ENCODE measurements at regions not wholly inside any gene's neighbourhood (a gene's known extent, or its start where the extent isn't known, plus 50 kb on each side); places are given as distances from the start of the nearest gene placed in this dataset.

- DNase-seq (ENCODE audit: extremely low read depth in 1 of 4, low spot score in 3 of 4) (no peak), ATAC-seq (no peak), FAIRE-seq (no peak)
- BruUV-seq (replicated peaks) = no TSS peak
- intact Hi-C loops (cut with micrococcal nuclease) = no loop called here
- Histone ChIP-seq H3K9me1 (ENCODE audit: control insufficient read depth, insufficient read depth, low read length) (no peaks in the 10 kb centered on the region), H3K27ac (ENCODE audit: extremely low read depth, low read depth, low read length) (no peak overlapping the region), H3K4me1 (replicated peaks in 1 of 2; ENCODE audit: control insufficient read depth in 2 of 2, insufficient read depth in 2 of 2, low read length in 2 of 2) (peaks cover 0 to 6% of the 10 kb centered on the region in 2 experiments; a peak in 2 of 5 replicates), H3K4me3 (no peak overlapping the region), H3K36me3 (ENCODE audit: control insufficient read depth, insufficient read depth, low read length) (no peaks in the 10 kb centered on the region), H3K9ac (ENCODE audit: insufficient read depth in 1 of 2, low read depth in 2 of 2, low read length in 2 of 2) (no peak overlapping the region), H3K79me2 (ENCODE audit: control insufficient read depth, insufficient read depth, low read length) (no peaks in the 10 kb centered on the region), H3K4me2 (ENCODE audit: insufficient read depth, low read length) (no peak overlapping the region), H2AFZ (ENCODE audit: low read depth, low read length) (no peak overlapping the region), H3K9me3 (replicated peaks; ENCODE audit: control insufficient read depth, insufficient read depth, low read depth, low read length) (no peaks in the 10 kb centered on the region), H3K27me3 (ENCODE audit: control insufficient read depth in 2 of 2, insufficient read depth in 2 of 2, low read length in 2 of 2) (no peaks in the 10 kb centered on the region; a peak in 1 of 5 replicates), H4K20me1 (replicated peaks; ENCODE audit: control insufficient read depth, insufficient read depth, low read length) (no peaks in the 10 kb centered on the region)
- in situ Hi-C loops (cut with MboI) = no loop called here
- TF ChIP-seq ZNF76 (CRISPR knock-in tag; IDR thresholded peaks at IDR 0.05; ENCODE audit: borderline replicate concordance) (no peak), PRMT5 (CRISPR knock-in tag; IDR thresholded peaks at IDR 0.05) (no peak), FOXA3 (CRISPR knock-in tag; conservative IDR thresholded peaks at IDR 0.05 in 1 of 2, IDR thresholded peaks at IDR 0.05 in 1 of 2) (no peak), SMARCC2 (IDR thresholded peaks at IDR 0.05; ENCODE audit: low read depth) (no peak), SNRNP70 (optimal IDR thresholded peaks at IDR 0.05; ENCODE audit: low read depth, low read length) (no peak)
- ChIA-PET CTCF (ENCODE audit: low intra/inter-chr PET ratio) (no interaction called here), POLR2A (no interaction called here)
- 0% methylated on average over 2 of the region's 2 CpGs for WGBS (ENCODE audit: insufficient coverage, low coverage, missing lambda C conversion rate)
Measured at GRCh38 chr3:27629366-27629765, 92.8 kb downstream of the EOMES start.

DNA sequence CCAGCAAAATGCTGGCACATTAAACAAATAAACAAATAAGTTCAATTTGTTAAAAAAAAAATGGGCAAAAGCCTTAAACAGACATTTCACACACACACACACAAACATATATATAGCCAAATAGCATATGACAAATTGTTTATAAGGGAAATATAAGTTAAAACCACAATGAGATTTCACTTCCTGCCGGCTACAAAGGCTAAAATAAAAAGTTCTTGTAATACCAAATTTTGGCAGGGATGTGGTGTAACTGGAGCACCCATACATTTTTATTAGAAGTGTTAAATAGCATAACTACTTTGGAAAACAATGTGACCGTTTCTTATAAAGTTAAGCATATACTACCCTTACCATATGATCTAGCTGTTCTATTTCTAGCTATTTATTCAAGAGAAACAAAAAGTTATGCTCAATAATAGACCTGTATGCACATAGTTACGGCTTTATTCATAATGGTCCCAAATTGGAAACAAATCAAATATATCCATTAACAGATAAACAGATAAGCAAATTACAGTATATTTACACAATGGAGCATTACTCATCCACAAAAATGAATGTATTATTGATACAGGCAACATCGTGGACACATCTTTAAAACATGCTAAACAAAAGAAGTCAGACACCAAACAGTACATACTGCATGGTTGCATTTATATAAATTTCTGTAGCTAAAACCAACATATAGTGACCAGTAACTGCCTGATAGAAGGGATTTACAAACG is 93.9 kb downstream of the EOMES start:
- ChIA-PET CTCF (ENCODE audit: low intra/inter-chr PET ratio) (no interaction called here), POLR2A (no interaction called here)
- Histone ChIP-seq H3K9me3 (replicated peaks; ENCODE audit: control insufficient read depth, insufficient read depth, low read depth, low read length) (no peaks in the 10 kb centered on the region), H4K20me1 (replicated peaks; ENCODE audit: control insufficient read depth, insufficient read depth, low read length) (no peaks in the 10 kb centered on the region), H3K79me2 (ENCODE audit: control insufficient read depth, insufficient read depth, low read length) (no peaks in the 10 kb centered on the region), H3K27ac (ENCODE audit: extremely low read depth, low read depth, low read length) (no peak overlapping the region), H3K27me3 (ENCODE audit: control insufficient read depth in 2 of 2, insufficient read depth in 2 of 2, low read length in 2 of 2) (no peaks in the 10 kb centered on the region; a peak in 1 of 5 replicates), H3K9ac (ENCODE audit: insufficient read depth in 1 of 2, low read depth in 2 of 2, low read length in 2 of 2) (no peak overlapping the region), H2AFZ (ENCODE audit: low read depth, low read length) (no peak overlapping the region), H3K9me1 (ENCODE audit: control insufficient read depth, insufficient read depth, low read length) (no peaks in the 10 kb centered on the region), H3K4me3 (no peak overlapping the region), H3K36me3 (ENCODE audit: control insufficient read depth, insufficient read depth, low read length) (no peaks in the 10 kb centered on the region), H3K4me1 (replicated peaks in 1 of 2; ENCODE audit: control insufficient read depth in 2 of 2, insufficient read depth in 2 of 2, low read length in 2 of 2) (peaks cover 0 to 6% of the 10 kb centered on the region in 2 experiments; a peak in 2 of 5 replicates), H3K4me2 (ENCODE audit: insufficient read depth, low read length) (no peak overlapping the region)
- FAIRE-seq (no peak), DNase-seq (ENCODE audit: extremely low read depth in 1 of 4, low spot score in 3 of 4) (no peak), ATAC-seq (no peak)
- intact Hi-C loops (cut with micrococcal nuclease) = no loop called here
- no TSS peak for BruUV-seq (replicated peaks)
- 1% methylated on average over 5 of the region's 5 CpGs for WGBS (ENCODE audit: insufficient coverage, low coverage, missing lambda C conversion rate)
- in situ Hi-C loops (cut with MboI) = no loop called here
- no peak for TF ChIP-seq POLR2H (tag; IDR thresholded peaks at IDR 0.05; ENCODE audit: low read depth)
- no peak for TF ChIP-seq KAT8 (IDR thresholded peaks at IDR 0.05; ENCODE audit: low read depth)
- no peak for TF ChIP-seq BRF1 (IDR thresholded peaks at IDR 0.05; ENCODE audit: borderline replicate concordance, extremely low read depth, insufficient read length)
- TF ChIP-seq ZNF165 (CRISPR knock-in tag; IDR thresholded peaks at IDR 0.05; ENCODE audit: borderline replicate concordance) = no peak
- TF ChIP-seq TAF7 (tag; IDR thresholded peaks at IDR 0.05) = no peak
- no peak for TF ChIP-seq CBX5 (IDR thresholded peaks at IDR 0.05; ENCODE audit: borderline replicate concordance, low read depth)
- TF ChIP-seq, protein P1, sequence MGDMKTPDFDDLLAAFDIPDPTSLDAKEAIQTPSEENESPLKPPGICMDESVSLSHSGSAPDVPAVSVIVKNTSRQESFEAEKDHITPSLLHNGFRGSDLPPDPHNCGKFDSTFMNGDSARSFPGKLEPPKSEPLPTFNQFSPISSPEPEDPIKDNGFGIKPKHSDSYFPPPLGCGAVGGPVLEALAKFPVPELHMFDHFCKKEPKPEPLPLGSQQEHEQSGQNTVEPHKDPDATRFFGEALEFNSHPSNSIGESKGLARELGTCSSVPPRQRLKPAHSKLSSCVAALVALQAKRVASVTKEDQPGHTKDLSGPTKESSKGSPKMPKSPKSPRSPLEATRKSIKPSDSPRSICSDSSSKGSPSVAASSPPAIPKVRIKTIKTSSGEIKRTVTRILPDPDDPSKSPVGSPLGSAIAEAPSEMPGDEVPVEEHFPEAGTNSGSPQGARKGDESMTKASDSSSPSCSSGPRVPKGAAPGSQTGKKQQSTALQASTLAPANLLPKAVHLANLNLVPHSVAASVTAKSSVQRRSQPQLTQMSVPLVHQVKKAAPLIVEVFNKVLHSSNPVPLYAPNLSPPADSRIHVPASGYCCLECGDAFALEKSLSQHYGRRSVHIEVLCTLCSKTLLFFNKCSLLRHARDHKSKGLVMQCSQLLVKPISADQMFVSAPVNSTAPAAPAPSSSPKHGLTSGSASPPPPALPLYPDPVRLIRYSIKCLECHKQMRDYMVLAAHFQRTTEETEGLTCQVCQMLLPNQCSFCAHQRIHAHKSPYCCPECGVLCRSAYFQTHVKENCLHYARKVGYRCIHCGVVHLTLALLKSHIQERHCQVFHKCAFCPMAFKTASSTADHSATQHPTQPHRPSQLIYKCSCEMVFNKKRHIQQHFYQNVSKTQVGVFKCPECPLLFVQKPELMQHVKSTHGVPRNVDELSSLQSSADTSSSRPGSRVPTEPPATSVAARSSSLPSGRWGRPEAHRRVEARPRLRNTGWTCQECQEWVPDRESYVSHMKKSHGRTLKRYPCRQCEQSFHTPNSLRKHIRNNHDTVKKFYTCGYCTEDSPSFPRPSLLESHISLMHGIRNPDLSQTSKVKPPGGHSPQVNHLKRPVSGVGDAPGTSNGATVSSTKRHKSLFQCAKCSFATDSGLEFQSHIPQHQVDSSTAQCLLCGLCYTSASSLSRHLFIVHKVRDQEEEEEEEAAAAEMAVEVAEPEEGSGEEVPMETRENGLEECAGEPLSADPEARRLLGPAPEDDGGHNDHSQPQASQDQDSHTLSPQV (IDR thresholded peaks at IDR 0.05) = no peak
